Endothelial cell of hepatic sinusoid (primary cell): ENCODE measurements at regions not wholly inside any gene's neighbourhood (a gene's known extent, or its start where the extent isn't known, plus 50 kb on each side); places are given as distances from the start of the nearest gene placed in this dataset.

ENCODE experiments used
- in situ Hi-C: cut with HindIII; loops from 2 replicates; pipeline ENCODE4 v1.10.0; 2017; ENCODE audit warnings: low sequenced_read_pairs

- in situ Hi-C loops: no loop called here
These were observed 68.1 kb downstream of the TEKT4 start for GRCh38 chr2:94939349-94939748.

- in situ Hi-C loops: no loop called here
These were observed 76.1 kb downstream of the TEKT4 start for GRCh38 chr2:94947097-94948016.

- in situ Hi-C loops: loop anchor here (5.0 kb wide), 1 partner anchor 72 kb away; the partner anchor contains the start of gene MAL
These were observed 69.8 kb upstream of the MAL start for GRCh38 chr2:94955702-94956101.

GRCh38 chr2:94956797-94957391 is 68.6 kb upstream of the MAL start:
- in situ Hi-C loops: loop anchor here (5.0 kb wide), 1 partner anchor 70 kb away; the partner anchor contains the start of gene MAL

- in situ Hi-C loops: loop anchor here (5.0 kb wide), 1 partner anchor 69 kb away; the partner anchor contains the start of gene MAL
These were observed 67.3 kb upstream of the MAL start for GRCh38 chr2:94958245-94958644.

GRCh38 chr2:94960266-94960665 is 65.2 kb upstream of the MAL start:
- in situ Hi-C loops: no loop called here

GRCh38 chr2:94960751-94961150 is 64.8 kb upstream of the MAL start:
- in situ Hi-C loops: no loop called here

- in situ Hi-C loops: no loop called here
These were observed 61.3 kb upstream of the MAL start for GRCh38 chr2:94964193-94964592.

GRCh38 chr2:94966689-94967088 is 58.8 kb upstream of the MAL start:
- in situ Hi-C loops: no loop called here

GRCh38 chr2:94970353-94970752 is 55.2 kb upstream of the MAL start:
- in situ Hi-C loops: no loop called here
